ENCODE measurements at regions not wholly inside any gene's neighbourhood (a gene's known extent, or its start where the extent isn't known, plus 50 kb on each side); places are given as distances from the start of the nearest gene placed in this dataset.
"Not testable (repeated sequence)": the region's sequence is repeated elsewhere in the genome, so short reads cannot be mapped to it uniquely, and the experiment has no call there.

GRCh38 chr11:67940440-67940839 lies 63.5 kb downstream of the UNC93B1 start:
- not testable (repeated sequence) for H3K4me1 ChIP-seq; H3K27me3 ChIP-seq; DNase-seq; H3K27ac ChIP-seq; H3K36me3 ChIP-seq; H3K9me3 ChIP-seq (replicated peaks); H3K4me3 ChIP-seq

- H3K27ac ChIP-seq; H3K27me3 ChIP-seq; H3K4me3 ChIP-seq; H3K9me3 ChIP-seq (replicated peaks); DNase-seq; H3K4me1 ChIP-seq; H3K36me3 ChIP-seq: not testable (repeated sequence)
Measured at GRCh38 chr11:67938964-67939363, 64.9 kb downstream of the UNC93B1 start.

DNA sequence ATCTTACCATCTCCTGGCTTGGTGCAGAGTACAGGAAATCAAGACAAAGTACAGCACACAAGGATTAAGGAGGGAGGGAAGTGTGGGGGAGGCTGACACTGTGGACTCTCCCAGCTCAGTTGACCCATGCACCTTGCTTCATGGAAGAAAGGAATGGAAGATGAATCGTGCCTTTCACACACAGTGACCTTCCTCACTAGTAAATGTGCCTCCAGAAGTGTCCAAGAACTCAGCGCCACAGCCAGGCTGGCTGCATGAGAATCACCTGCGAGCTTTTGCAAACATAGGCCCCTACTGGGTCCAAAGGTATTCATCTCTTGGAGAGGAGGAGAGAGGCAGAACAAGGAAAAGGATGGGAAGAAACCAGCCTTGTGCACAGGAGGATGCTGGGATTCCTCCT lies 65.5 kb downstream of the UNC93B1 start:
- H3K4me1 ChIP-seq; H3K4me3 ChIP-seq; H3K27ac ChIP-seq; H3K27me3 ChIP-seq; H3K36me3 ChIP-seq; H3K9me3 ChIP-seq (replicated peaks); DNase-seq: not testable (repeated sequence)

GRCh38 chr11:67923565-67923964 lies 80.3 kb downstream of the UNC93B1 start:
- not testable (repeated sequence) for H3K27me3 ChIP-seq; H3K9me3 ChIP-seq (replicated peaks); H3K4me1 ChIP-seq; H3K36me3 ChIP-seq; H3K4me3 ChIP-seq; H3K27ac ChIP-seq; DNase-seq

DNA sequence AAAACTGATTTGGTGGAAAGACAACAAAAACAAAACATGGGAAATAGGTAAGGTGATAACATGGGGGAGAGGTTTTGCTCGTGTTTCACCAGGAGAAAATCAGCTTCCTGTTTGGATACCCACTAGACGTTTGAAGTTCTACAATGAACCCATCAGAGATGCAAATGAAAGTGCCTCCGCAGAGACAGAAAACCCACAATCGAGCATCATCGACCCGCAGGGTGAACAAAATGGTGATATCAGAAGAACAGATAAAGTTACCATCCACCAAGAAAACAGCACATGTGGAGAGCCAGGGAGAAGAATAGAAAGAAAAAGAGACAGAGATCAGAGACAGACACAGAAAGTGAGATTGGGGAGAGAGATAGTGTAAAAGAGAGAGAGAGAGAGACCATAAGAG lies 83.4 kb downstream of the UNC93B1 start:
- not testable (repeated sequence) for H3K9me3 ChIP-seq (replicated peaks); H3K36me3 ChIP-seq; H3K27me3 ChIP-seq; H3K27ac ChIP-seq; DNase-seq; H3K4me3 ChIP-seq; H3K4me1 ChIP-seq

DNA sequence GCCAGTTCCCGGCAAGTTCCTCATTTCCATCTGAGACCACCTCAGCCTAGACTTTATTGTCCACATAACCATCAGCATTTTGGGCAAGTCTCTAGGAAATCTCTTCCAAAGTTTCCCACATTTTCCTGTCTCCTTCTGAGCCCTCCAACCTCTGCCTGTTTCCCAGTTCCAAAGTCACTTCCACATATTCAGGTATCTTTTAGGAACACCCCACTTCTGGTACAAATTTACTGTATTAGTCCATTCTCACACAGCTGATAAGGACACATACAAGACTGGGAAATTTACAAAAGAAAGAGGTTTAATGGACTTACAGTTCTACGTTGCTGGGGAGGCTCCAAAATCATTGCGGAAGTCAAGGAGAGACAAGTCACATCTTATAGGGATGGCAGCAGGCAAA lies 91.7 kb downstream of the UNC93B1 start:
- H3K36me3 ChIP-seq; H3K27ac ChIP-seq; H3K4me1 ChIP-seq; DNase-seq; H3K27me3 ChIP-seq; H3K4me3 ChIP-seq; H3K9me3 ChIP-seq (replicated peaks): not testable (repeated sequence)

DNA sequence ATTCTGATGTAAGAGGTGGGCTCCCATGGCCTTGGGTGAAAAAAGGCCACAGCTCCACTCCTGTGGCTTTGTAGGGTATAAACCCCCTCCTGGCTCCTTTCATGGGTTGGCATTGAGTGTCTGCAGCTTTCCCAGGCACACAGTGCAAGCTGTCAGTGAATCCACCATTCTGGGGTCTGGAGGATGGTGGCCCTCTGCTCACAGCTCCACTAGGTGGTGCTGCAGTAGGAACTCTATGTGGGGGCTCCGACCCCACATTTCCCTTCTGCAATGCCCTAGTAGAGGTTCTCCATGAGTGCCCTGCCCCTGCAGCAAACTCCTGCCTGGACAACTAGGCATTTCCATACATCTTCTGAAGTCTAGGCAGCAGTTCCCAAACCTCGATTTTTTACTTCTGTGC lies 92.7 kb downstream of the UNC93B1 start:
- H3K9me3 ChIP-seq (replicated peaks); H3K36me3 ChIP-seq; H3K4me3 ChIP-seq; H3K4me1 ChIP-seq; DNase-seq; H3K27ac ChIP-seq; H3K27me3 ChIP-seq: not testable (repeated sequence)

DNA sequence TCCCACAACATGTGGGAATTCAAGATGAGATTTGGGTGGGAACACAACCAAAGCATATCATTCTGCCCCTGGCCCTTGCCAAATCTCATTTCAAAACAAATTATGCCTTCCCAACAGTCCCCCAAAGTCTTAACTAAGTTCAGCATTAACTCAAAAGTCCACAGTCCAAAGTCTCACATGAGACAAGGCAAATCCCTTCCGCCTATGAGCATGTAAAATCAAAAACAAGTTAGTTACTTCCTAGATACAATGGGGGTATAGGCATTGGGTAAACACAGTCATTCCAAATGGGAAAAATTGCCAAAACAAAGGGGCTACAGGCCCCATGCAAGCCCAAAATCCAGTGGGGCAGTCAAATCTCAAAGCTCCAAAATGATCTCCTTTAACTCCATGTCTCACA lies 93.1 kb downstream of the UNC93B1 start:
- not testable (repeated sequence) for H3K9me3 ChIP-seq (replicated peaks); H3K4me1 ChIP-seq; H3K36me3 ChIP-seq; H3K27me3 ChIP-seq; DNase-seq; H3K27ac ChIP-seq; H3K4me3 ChIP-seq

DNA sequence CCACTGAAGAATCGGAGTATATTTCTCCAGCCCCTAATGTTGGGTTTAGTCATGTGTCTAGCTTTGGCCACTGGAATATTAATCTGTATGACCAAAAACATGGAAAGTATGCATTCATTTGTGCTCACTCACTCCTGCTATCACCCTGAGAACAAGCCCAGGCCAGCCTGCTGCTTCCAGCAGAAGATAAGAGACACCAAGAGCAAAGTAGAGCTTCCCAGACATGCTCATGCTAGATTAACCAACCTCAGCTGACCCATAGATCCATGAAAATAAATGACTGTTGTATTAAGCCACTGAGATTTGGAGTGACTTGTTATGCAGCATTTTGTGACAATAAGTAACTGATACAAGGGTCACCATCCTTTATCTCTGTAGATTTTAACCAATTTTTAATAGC lies 96.9 kb downstream of the UNC93B1 start:
- not testable (repeated sequence) for H3K27ac ChIP-seq; H3K36me3 ChIP-seq; DNase-seq; H3K4me3 ChIP-seq; H3K9me3 ChIP-seq (replicated peaks); H3K4me1 ChIP-seq; H3K27me3 ChIP-seq

- not testable (repeated sequence) for H3K4me3 ChIP-seq; H3K4me1 ChIP-seq; H3K36me3 ChIP-seq; DNase-seq; H3K9me3 ChIP-seq (replicated peaks); H3K27ac ChIP-seq; H3K27me3 ChIP-seq
Measured at GRCh38 chr11:67899462-67899861, 104.4 kb downstream of the UNC93B1 start.

- not testable (repeated sequence) for H3K4me3 ChIP-seq; H3K27me3 ChIP-seq; H3K9me3 ChIP-seq (replicated peaks); DNase-seq; H3K27ac ChIP-seq; H3K36me3 ChIP-seq; H3K4me1 ChIP-seq
Measured at GRCh38 chr11:67893487-67893886, 110.4 kb downstream of the UNC93B1 start.

DNA sequence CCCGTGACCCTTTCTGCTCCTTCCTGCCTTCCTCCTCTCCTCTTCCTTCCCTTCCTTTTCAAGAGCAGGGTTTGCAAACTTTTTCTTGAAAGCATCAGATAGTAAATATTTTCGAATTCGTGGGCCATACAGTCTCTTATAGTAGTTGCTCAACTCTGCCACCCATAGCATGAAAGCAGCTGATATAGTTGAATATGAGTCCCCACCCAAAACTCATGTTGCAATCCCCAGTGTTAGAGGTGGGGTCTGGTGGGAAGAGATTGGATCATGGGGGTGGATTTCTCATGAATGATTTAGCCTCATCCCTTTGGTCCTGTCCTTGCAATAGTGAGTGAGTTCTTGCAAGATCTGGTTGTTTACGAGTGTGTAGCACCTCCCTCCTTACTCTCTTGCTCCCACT lies 114.3 kb downstream of the UNC93B1 start:
- H3K36me3 ChIP-seq; H3K27me3 ChIP-seq; H3K27ac ChIP-seq; H3K9me3 ChIP-seq (replicated peaks); H3K4me1 ChIP-seq; DNase-seq; H3K4me3 ChIP-seq: not testable (repeated sequence)

DNA sequence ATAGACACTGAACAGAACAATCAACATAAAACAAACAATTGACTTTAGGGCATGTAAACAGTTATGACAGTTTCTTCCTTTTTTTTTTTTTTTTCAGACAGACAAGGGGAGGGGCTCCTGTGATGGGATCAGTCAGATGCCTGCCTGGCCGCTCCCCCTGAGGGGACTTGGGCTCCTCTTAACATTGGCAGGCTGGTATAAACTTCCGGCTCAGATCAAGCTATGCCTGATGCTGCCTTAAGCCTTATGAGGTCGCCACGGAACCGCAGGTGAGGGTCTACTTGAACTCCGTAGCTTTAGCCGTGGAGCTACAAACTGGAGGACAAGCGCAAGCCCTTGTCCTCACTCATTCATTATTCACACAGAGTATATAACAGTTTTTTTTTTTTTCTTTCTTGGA lies 115.8 kb downstream of the UNC93B1 start:
- not testable (repeated sequence) for H3K9me3 ChIP-seq (replicated peaks); H3K27me3 ChIP-seq; H3K27ac ChIP-seq; H3K36me3 ChIP-seq; H3K4me3 ChIP-seq; H3K4me1 ChIP-seq; DNase-seq

GRCh38 chr11:67886672-67887071 lies 117.2 kb downstream of the UNC93B1 start:
- not testable (repeated sequence) for H3K4me3 ChIP-seq; H3K27ac ChIP-seq; H3K9me3 ChIP-seq (replicated peaks); H3K36me3 ChIP-seq; H3K27me3 ChIP-seq; DNase-seq; H3K4me1 ChIP-seq

- H3K4me3 ChIP-seq; H3K36me3 ChIP-seq; H3K27me3 ChIP-seq; H3K4me1 ChIP-seq; H3K27ac ChIP-seq; DNase-seq; H3K9me3 ChIP-seq (replicated peaks): not testable (repeated sequence)
Measured at GRCh38 chr11:67886207-67886606, 117.7 kb downstream of the UNC93B1 start.

GRCh38 chr11:67885574-67885973 lies 118.3 kb downstream of the UNC93B1 start:
- not testable (repeated sequence) for H3K9me3 ChIP-seq (replicated peaks); H3K4me3 ChIP-seq; H3K27ac ChIP-seq; DNase-seq; H3K4me1 ChIP-seq; H3K36me3 ChIP-seq; H3K27me3 ChIP-seq

All from SJCRH30 (cell line).